ENCODE measurements at regions not wholly inside any gene's neighbourhood (a gene's known extent, or its start where the extent isn't known, plus 50 kb on each side); places are given as distances from the start of the nearest gene placed in this dataset.

- no peak for DNase-seq (ENCODE audit: low spot score)
Observed at GRCh38 chr10:8986975-8987374, 932.5 kb downstream of the GATA3 start.

GRCh38 chr10:8987712-8988111 is 933.2 kb downstream of the GATA3 start:
- DNase-seq (ENCODE audit: low spot score), result no peak

GRCh38 chr10:8990280-8990987 is 935.9 kb downstream of the GATA3 start:
- no peak for DNase-seq (ENCODE audit: low spot score)

GRCh38 chr10:8992009-8992408 is 937.5 kb downstream of the GATA3 start:
- DNase-seq (ENCODE audit: low spot score), result no peak

- DNase-seq (ENCODE audit: low spot score), result peak; percentile 3
Observed at GRCh38 chr10:8993864-8994263, 939.4 kb downstream of the GATA3 start.

- DNase-seq (ENCODE audit: low spot score), result no peak
Observed at GRCh38 chr10:8998751-8999150, 944.3 kb downstream of the GATA3 start.

GRCh38 chr10:9003122-9003521 is 948.6 kb downstream of the GATA3 start:
- DNase-seq (ENCODE audit: low spot score), result no peak

- DNase-seq (ENCODE audit: low spot score), result no peak
Observed at GRCh38 chr10:9004736-9005135, 950.2 kb downstream of the GATA3 start.

- DNase-seq (ENCODE audit: low spot score), result no peak
Observed at GRCh38 chr10:9009505-9009904, 955.0 kb downstream of the GATA3 start.

- peak; percentile 73 for DNase-seq (ENCODE audit: low spot score)
Observed at GRCh38 chr10:9010093-9010492, 955.6 kb downstream of the GATA3 start.

GRCh38 chr10:9010931-9011670 is 956.6 kb downstream of the GATA3 start:
- peak; percentile 47 for DNase-seq (ENCODE audit: low spot score)

- no peak for DNase-seq (ENCODE audit: low spot score)
Observed at GRCh38 chr10:9012312-9012711, 957.8 kb downstream of the GATA3 start.

- peak; percentile 75 for DNase-seq (ENCODE audit: low spot score)
Observed at GRCh38 chr10:9015005-9015404, 960.5 kb downstream of the GATA3 start.

- peak; percentile 3 for DNase-seq (ENCODE audit: low spot score)
Observed at GRCh38 chr10:9015447-9015846, 961.0 kb downstream of the GATA3 start.

GRCh38 chr10:9016930-9017329 is 962.4 kb downstream of the GATA3 start:
- DNase-seq (ENCODE audit: low spot score), result no peak

GRCh38 chr10:9018195-9019173 is 964.0 kb downstream of the GATA3 start:
- no peak for DNase-seq (ENCODE audit: low spot score)

GRCh38 chr10:9023206-9023605 is 968.7 kb downstream of the GATA3 start:
- no peak for DNase-seq (ENCODE audit: low spot score)

GRCh38 chr10:9024210-9024609 is 969.7 kb downstream of the GATA3 start:
- DNase-seq (ENCODE audit: low spot score), result no peak

- DNase-seq (ENCODE audit: low spot score), result no peak
Observed at GRCh38 chr10:9028231-9028630, 973.7 kb downstream of the GATA3 start.

- no peak for DNase-seq (ENCODE audit: low spot score)
Observed at GRCh38 chr10:9035355-9035754, 980.9 kb downstream of the GATA3 start.

GRCh38 chr10:9036711-9037204 is 982.3 kb downstream of the GATA3 start:
- DNase-seq (ENCODE audit: low spot score), result no peak

- no peak for DNase-seq (ENCODE audit: low spot score)
Observed at GRCh38 chr10:9038146-9038714, 983.7 kb downstream of the GATA3 start.

Data from SW480 (cell line).